GM13977 (cell line): ENCODE measurements at regions not wholly inside any gene's neighbourhood (a gene's known extent, or its start where the extent isn't known, plus 50 kb on each side); places are given as distances from the start of the nearest gene placed in this dataset.
"Not testable (repeated sequence)": the region's sequence is repeated elsewhere in the genome, so short reads cannot be mapped to it uniquely, and the experiment has no call there.

ENCODE experiments used
- DNase-seq: peaks from one replicate; pipeline ENCODE4 v3.0.0; 2012; ENCODE audit warnings: low spot score
- CTCF ChIP-seq: IDR thresholded peaks from 2 replicates; pipeline ENCODE4 v1.5.1; 2012; ENCODE audit warnings: mild to moderate bottlenecking, control low read depth; ENCODE audit not compliant: insufficient read depth; ENCODE audit errors: extremely low read depth, missing control alignments
- in situ Hi-C: fragments of 300-500 bp; cut with MboI; formaldehyde crosslinking; loops from one replicate; pipeline ENCODE4 v1.12.0; 2022; ENCODE audit warnings: low sequenced_read_pairs, low pct_unique_long_range_greater_than_20kb, mixed read lengths, inconsistent platforms; ENCODE audit not compliant: unreplicated experiment

GRCh38 chr9:129544761-129545160 is 76.1 kb downstream of the C9orf50 start:
- in situ Hi-C loops: no loop called here
- DNase-seq: no peak
- no peak for TF ChIP-seq CTCF

GRCh38 chr9:129542741-129543140 is 78.2 kb downstream of the C9orf50 start:
- no peak for DNase-seq
- no peak for TF ChIP-seq CTCF
- in situ Hi-C loops: no loop called here

GRCh38 chr9:129541270-129541669 is 79.6 kb downstream of the C9orf50 start:
- TF ChIP-seq CTCF: no peak
- DNase-seq: no peak
- in situ Hi-C loops: no loop called here

- in situ Hi-C loops: no loop called here
- DNase-seq: no peak
- no peak for TF ChIP-seq CTCF
Measured at GRCh38 chr9:129539446-129539845, 81.5 kb downstream of the C9orf50 start.

GRCh38 chr9:129531860-129532402 is 89.0 kb downstream of the C9orf50 start:
- in situ Hi-C loops, DNase-seq: not testable (repeated sequence)

GRCh38 chr9:129527955-129528354 is 92.9 kb downstream of the C9orf50 start:
- in situ Hi-C loops, DNase-seq: not testable (repeated sequence)

GRCh38 chr9:129525656-129526196 is 95.2 kb downstream of the C9orf50 start:
- no peak for DNase-seq
- in situ Hi-C loops: no loop called here
- TF ChIP-seq CTCF: no peak

GRCh38 chr9:129524582-129525270 is 96.2 kb downstream of the C9orf50 start:
- TF ChIP-seq CTCF: no peak
- in situ Hi-C loops: no loop called here
- DNase-seq: no peak
